ENCODE measurements at regions not wholly inside any gene's neighbourhood (a gene's known extent, or its start where the extent isn't known, plus 50 kb on each side); places are given as distances from the start of the nearest gene placed in this dataset.

DNA sequence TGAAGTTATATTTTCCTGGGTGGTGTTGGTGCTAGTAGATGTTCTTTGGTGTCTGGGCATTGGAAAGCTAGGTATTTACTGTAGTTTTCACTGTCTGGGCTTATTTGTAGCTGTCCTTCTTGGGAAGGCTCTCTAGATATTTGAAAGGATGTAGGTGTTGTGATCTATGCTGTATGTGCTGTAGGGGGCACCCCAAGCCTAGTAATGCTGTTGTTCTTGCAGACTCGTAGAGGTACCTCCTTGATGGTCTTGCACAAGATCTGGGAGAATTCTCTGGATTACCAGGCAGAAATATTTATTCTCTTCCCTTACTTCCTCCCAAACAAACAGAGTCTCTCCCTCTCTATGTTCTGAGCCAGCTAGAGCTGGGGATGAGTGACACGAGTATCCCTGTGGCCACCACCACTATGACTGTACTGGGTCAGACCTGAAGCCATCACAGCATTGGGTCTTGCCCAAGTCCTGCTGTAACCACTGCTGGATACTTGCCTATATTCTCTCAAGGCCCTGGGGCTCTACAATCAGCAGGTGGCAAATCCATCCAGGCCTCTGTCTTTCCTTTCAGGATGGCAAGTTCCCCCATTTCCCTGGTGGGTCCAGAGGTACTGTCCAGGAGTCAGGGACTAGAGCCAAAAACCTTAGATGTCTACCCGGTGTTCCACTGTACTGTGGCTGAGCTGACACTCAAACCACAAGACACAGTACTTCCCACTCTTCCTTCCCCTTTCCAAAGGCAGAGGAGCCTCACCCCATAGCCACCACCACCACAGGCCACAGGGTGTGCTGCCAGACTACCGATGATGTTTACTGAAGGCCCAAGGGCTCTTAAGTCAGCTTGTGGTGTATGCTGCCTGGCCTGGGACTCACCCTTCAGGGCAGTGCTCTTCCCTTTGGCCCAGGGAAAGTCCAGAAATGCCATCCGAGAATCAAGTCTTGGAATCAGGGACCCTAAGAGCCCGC, 195.2 kb upstream of the DPPA4 start:
- DNase-seq = no peak

GRCh38 chr3:109545746-109546145, 208.4 kb upstream of the DPPA4 start:
- DNase-seq = no peak

DNA sequence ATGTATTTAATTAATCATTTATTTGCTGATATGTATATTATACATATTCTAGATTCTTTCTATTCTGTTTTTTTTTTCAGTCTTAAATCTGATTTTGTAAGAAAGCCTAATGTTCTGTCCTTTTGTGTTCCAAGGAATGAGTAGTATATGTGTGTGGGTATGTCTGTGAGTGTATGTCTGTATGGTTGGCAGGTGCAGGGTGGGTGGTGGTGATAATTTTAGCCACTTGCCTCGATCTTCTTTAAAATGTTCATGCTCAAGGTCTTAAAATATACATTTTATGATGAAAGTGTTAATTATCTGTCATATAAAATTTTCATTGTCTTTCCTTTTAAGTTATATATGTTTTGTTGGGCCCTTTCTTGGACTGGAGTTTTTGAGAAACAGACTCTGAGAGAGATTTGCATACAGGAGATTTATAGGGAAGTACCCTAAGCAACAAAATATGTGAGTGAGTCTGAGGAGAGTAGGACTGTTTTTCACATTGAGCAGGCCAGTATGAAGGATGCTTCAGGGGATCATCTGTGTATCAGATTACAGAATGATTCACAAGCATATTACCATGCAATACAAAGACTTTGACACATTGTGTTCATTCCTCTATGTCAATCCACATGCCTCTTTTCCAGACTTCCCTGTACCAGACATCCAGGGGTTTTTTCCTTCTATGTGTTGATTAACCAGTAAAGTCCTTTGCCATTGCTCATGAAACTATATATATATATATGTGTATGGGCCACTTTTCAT, 211.0 kb upstream of the DPPA4 start:
- DNase-seq = no peak

DNA sequence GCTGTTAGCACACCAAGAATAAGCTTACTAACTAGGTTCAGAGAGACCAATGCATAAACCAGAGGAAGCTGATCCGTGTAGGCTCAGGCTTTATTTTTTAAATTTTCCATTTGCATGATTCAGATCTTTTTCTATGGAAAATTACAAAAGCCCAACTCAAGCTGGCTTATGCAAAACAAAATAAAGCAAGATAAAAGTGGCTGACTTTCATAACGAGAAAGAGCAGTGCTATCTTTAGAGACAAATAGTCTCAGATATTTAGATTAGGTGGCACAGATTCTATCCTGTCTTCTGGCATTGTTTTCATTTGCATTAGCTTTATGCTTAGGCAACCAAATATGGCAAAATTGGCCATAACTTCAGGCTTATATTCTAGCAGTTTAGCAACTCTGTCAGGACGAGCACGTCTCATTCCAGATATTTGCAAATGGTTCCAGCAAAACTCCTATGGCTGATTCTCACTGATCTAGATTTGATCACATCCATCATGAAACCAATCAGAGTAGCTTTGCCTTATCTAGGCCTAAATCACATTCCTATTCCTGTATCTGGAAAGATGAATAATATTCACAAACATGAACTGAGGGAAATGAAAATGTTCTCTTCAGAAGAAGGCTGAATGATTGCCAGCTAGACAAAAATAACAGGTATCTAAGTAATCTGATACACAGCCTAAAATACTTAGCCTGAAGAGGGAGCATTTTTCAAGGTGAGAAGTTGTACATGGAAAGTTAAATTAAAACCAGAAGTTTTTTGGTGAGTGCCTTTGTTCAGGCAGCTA, 216.4 kb upstream of the DPPA4 start:
- DNase-seq = no peak

- DNase-seq = no peak
Observed at GRCh38 chr3:109559389-109559788, 222.0 kb upstream of the DPPA4 start.

GRCh38 chr3:109563149-109563548, 225.8 kb upstream of the DPPA4 start:
- no peak for DNase-seq

DNA sequence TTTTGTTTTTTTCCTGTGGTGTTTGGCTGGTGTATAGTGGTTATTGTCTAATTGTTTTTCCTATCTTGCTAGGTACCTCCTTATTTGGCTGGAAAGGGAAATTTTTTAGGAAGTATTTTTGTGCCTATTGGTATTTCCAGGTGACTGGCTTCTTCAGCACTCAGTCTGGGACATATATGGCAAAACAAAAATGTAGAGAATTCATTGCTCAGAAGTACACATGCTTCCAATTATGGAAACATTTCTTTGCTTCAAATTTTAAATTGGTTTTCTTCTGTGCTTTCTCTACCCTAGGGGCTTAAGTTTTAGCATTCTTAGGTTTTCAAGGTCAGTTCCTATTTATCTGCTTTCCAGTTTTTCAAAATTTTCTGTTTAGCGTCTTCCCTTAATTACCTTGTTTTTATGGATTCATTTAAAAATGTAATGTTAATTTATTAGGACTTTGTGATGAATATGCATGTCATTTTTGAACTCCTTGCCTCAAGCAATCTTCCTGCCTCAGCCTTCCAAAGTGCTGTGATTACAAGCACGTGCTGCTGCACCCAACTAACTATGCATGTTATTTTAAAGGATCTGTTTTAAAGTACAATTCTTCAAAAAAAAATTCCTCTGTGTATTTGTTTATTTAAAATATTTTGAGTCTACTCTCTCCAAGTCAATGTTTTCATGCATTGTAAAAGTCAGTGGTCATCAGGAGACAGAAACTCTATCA, 231.9 kb upstream of the DPPA4 start:
- no peak for DNase-seq

DNA sequence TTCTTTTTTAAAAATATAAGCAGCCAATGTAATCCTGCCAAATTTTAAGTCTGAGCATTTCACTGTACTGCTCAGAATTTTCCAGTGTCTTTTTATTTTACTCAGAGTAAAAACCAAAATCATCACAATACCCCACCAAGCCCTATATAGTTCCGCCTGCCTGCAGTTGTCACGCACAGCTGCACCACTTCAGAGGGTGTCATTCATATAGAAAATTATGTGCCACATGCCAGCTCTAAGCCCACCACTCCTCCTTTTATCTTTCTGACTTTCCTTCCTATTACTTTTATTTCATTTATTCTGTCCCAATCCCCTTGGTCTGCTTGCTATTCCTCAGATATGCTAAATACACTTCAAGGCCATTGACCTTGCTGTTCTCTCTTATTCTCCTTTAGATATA, 233.1 kb upstream of the DPPA4 start:
- DNase-seq = no peak

DNA sequence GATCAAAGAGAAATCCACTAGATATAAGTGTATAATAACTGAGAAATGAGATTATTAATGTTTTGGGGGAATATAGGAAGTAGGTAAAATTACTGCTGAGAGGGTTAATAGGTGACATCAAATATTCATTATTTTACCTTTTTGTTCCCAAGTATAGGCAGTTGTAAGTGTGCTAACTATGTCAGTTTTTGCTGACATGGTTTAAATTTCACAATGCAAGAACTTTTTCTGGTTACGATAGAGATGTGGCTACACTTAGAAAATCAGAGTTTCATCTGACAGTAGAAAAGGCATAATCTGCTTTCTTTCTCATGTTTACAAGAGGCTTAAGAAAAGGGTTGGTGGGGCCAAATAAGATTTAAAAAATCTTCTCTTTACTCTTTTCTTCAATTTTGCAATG, 235.0 kb upstream of the DPPA4 start:
- DNase-seq = no peak

DNA sequence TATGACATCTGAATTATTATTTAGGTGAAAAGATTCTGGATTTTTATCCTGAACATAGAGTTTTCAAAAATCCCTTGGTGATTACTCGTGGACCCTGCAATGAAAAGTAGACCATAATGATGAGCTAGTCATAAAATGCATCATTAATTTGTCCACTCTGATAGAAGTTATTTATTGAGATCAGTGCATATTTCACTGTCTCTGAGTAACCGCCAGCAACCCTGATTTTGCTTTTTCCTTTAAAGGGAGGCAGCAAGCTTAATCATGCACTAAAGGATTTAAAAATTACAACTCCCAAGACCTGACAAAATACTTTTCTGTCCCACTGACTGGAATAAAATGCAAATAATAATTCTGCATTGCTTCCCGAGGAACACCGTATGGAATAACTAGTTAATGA, 259.6 kb upstream of the DPPA4 start:
- no peak for DNase-seq

- DNase-seq = no peak
Observed at GRCh38 chr3:109597444-109597843, 260.1 kb upstream of the DPPA4 start.

DNA sequence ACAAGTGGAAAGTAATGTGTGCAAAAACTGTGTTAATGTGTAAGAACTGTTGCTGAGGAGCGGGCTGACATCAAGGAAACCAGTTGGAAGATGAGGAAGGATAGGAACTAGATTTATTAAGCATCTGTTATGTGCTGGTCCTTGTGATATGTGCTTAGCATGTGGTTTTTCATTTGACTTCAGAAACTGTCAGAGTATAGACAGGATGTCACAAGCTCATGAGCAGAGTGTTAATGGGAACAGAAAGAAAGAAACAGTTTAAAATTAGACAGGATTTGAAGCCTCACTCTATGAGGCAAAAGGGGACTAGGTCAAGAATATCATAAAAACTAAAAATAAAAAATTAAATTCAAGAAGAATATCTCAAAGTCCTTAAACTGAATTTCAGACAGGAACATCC, 270.6 kb upstream of the DPPA4 start:
- DNase-seq = no peak

GRCh38 chr3:109608574-109608973, 271.2 kb upstream of the DPPA4 start:
- no peak for DNase-seq

- no peak for DNase-seq
Observed at GRCh38 chr3:109618766-109619378, 281.5 kb upstream of the DPPA4 start.

- no peak for DNase-seq
Observed at GRCh38 chr3:109631897-109632296, 294.6 kb upstream of the DPPA4 start.

DNA sequence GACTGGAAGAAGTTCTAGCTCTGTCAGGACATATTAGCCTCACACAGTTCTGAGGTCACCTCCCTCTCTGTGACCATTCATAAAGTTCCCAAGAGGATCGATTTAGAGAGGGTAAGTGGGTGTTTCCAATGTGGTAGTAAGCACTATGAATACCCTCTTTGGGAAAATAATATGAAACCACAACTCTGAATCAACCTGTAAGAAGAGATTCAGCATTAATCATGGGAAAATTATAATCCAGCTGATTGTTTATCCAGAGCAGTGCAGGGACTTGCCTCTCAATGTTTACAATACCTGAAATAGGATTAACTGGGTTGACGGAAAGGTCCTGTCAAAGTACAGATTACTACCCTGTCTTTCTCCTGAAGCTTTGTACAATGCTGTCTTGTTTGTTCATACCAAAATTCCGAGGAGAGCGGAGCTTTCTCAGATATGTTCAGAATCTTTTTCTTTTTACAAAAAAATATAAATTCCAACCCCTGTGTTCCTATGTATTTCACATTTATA, 302.9 kb upstream of the DPPA4 start:
- DNase-seq = no peak

- DNase-seq = no peak
Observed at GRCh38 chr3:109642025-109642424, 304.7 kb upstream of the DPPA4 start.

GRCh38 chr3:109643590-109643989, 306.2 kb upstream of the DPPA4 start:
- DNase-seq = no peak

DNA sequence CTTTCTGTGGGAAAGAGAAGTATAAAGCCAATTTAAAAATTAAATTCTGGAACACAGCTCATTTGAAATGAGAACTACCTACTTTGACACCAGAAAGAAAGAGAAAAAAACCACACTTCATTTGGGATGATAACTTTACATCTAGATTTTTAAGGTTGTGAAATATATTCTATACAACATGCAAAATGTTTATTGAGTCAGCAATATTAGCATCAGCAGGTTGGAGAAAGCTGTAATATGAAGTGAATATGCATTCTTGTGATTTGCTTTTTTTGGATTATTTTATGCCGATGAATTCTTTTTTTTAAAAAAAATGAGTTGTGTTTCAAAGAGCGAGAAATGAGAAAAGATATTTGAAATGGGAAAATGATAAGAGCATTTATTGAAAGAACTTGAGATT, 307.0 kb upstream of the DPPA4 start:
- DNase-seq = no peak

DNA sequence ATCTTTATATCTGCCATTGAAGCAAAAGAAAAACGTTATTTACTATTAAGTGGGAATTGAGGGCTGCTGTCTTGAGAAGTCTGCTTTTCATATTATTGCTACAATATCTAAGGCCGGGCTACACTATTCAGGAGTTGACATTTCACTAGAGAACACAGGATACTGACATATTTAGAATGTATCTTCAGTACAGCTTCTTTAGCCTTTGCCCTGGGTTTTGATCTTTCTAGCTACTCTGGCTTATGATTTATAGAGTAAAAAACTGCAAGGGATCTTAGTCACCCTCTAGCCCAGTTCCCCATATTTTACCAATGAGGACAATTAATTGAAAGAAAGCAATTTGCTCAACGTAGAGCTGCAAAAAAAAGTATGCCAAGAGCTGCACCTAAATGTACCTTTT, 307.4 kb upstream of the DPPA4 start:
- no peak for DNase-seq

GRCh38 chr3:109648027-109648426, 310.7 kb upstream of the DPPA4 start:
- DNase-seq = no peak

DNA sequence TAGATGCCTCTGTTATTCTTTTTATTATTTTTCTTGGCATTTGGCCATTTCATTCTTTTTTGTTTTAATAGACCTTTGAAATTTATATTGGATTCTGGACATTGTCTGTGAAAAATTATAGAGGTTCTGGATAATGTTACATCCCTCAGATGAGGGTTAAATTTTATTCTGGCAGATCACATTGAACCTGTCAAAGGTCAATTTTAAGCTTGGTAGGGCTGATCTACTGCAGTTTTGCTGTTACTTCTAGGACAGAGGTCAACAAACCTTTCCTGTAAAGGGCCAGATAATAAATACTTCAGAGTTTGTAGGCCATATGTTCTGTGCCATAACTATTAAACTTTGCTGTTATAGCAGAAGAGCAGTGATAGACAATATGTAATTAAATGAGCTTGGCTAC, 318.9 kb upstream of the DPPA4 start:
- no peak for DNase-seq

Measured in NCI-H774 (cell line).